ENCODE measurements at regions not wholly inside any gene's neighbourhood (a gene's known extent, or its start where the extent isn't known, plus 50 kb on each side); places are given as distances from the start of the nearest gene placed in this dataset.

- TF ChIP-seq HOMEZ (CRISPR knock-in tag; IDR thresholded peaks at IDR 0.05; ENCODE audit: low read depth) (no peak), KMT2A (CRISPR knock-in tag; IDR thresholded peaks at IDR 0.05) (no peak), ZSCAN22 (CRISPR knock-in tag; IDR thresholded peaks at IDR 0.05) (no peak)
Measured at GRCh38 chr18:22114526-22115321, 54.7 kb upstream of the GATA6 start (continued).

DNA sequence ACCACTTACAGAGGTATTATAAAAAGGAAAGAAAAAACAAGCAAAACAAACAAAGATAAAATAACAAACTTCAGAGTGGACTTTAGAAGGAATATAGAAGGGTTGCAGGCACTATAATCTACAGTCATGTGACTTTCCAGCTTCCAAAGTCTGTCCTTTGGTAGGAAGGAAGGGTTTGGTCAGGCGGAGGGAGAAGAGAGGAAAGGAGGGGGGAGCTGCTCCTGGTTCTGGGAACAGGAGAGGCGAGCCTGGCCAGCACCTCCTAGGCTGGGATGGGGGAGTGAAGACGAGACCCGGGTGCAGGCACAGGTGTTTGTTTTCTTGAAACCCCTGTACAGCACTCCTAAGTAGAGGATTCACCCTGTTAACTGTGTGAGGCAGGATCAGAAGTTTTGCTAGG is 53.8 kb upstream of the GATA6 start:
- no TSS peak for BruUV-seq (replicated peaks)
- TF ChIP-seq ZNF550 (CRISPR knock-in tag; IDR thresholded peaks at IDR 0.05; ENCODE audit: borderline replicate concordance) (no peak), SRSF1 (optimal IDR thresholded peaks at IDR 0.05; ENCODE audit: low read depth, low read length) (no peak), EHMT2 (IDR thresholded peaks at IDR 0.05; ENCODE audit: borderline replicate concordance, low read depth, low read length) (no peak), ZFP1 (CRISPR knock-in tag; IDR thresholded peaks at IDR 0.05) (no peak), BHLHE40 (IDR thresholded peaks at IDR 0.05; ENCODE audit: low read length) (no peak), ZNF615 (CRISPR knock-in tag; IDR thresholded peaks at IDR 0.05; ENCODE audit: borderline replicate concordance) (no peak), GFI1 (CRISPR knock-in tag; IDR thresholded peaks at IDR 0.05; ENCODE audit: borderline replicate concordance) (no peak), ZNF282 (IDR thresholded peaks at IDR 0.05; ENCODE audit: partially characterized antibody) (no peak)
- TF ChIP-seq, protein P1, sequence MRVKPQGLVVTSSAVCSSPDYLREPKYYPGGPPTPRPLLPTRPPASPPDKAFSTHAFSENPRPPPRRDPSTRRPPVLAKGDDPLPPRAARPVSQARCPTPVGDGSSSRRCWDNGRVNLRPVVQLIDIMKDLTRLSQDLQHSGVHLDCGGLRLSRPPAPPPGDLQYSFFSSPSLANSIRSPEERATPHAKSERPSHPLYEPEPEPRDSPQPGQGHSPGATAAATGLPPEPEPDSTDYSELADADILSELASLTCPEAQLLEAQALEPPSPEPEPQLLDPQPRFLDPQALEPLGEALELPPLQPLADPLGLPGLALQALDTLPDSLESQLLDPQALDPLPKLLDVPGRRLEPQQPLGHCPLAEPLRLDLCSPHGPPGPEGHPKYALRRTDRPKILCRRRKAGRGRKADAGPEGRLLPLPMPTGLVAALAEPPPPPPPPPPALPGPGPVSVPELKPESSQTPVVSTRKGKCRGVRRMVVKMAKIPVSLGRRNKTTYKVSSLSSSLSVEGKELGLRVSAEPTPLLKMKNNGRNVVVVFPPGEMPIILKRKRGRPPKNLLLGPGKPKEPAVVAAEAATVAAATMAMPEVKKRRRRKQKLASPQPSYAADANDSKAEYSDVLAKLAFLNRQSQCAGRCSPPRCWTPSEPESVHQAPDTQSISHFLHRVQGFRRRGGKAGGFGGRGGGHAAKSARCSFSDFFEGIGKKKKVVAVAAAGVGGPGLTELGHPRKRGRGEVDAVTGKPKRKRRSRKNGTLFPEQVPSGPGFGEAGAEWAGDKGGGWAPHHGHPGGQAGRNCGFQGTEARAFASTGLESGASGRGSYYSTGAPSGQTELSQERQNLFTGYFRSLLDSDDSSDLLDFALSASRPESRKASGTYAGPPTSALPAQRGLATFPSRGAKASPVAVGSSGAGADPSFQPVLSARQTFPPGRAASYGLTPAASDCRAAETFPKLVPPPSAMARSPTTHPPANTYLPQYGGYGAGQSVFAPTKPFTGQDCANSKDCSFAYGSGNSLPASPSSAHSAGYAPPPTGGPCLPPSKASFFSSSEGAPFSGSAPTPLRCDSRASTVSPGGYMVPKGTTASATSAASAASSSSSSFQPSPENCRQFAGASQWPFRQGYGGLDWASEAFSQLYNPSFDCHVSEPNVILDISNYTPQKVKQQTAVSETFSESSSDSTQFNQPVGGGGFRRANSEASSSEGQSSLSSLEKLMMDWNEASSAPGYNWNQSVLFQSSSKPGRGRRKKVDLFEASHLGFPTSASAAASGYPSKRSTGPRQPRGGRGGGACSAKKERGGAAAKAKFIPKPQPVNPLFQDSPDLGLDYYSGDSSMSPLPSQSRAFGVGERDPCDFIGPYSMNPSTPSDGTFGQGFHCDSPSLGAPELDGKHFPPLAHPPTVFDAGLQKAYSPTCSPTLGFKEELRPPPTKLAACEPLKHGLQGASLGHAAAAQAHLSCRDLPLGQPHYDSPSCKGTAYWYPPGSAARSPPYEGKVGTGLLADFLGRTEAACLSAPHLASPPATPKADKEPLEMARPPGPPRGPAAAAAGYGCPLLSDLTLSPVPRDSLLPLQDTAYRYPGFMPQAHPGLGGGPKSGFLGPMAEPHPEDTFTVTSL (CRISPR knock-in tag; IDR thresholded peaks at IDR 0.05; ENCODE audit: borderline replicate concordance) = no peak
- H3K79me2 ChIP-seq (ENCODE audit: insufficient read depth, low read length) = no peaks in the 10 kb centered on the region
- H3K9me3 ChIP-seq (ENCODE audit: low read length) = no peaks in the 10 kb centered on the region
- H3K4me3 ChIP-seq (replicated peaks in 1 of 3; ENCODE audit: insufficient read depth in 1 of 3, low read depth in 2 of 3, low read length in 3 of 3) = no peak overlapping the region
- no peak overlapping the region for H3K27ac ChIP-seq (ENCODE audit: extremely low read length, insufficient read depth, low read length)
- intact Hi-C loops (cut with micrococcal nuclease; ENCODE audit: unreplicated experiment) = loop anchor here (10.0 kb wide), 2 partner anchors 109 to 201 kb away; no protein-coding TSS in a partner anchor
- FAIRE-seq = no peak
- in situ Hi-C loops (cut with HindIII; ENCODE audit: extremely low pct_ligation_motif_present, low pct_unique_long_range_greater_than_20kb) = no loop called here
- 0% methylated on average over 3 of the region's 4 CpGs for WGBS (ENCODE audit: low lambda C conversion rate)
- CTCF ChIA-PET (ENCODE audit: low intra/inter-chr PET ratio, low total read pairs) = no interaction called here
- peaks cover 0 to 5% of the 10 kb centered on the region in 2 experiments; a peak in 1 of 5 replicates for H3K27me3 ChIP-seq (ENCODE audit: control insufficient read depth in 1 of 2, insufficient read depth in 2 of 2, low read length in 2 of 2)
- POLR2A ChIA-PET = interaction anchor here (0.7 kb wide), 1 partner anchor 8 kb away, joined by 4 read pairs; no protein-coding TSS in a partner anchor
- no peak overlapping the region for H3K9ac ChIP-seq (ENCODE audit: insufficient read depth, low read depth, low read length)
- H2AFZ ChIP-seq (ENCODE audit: low read length) = no peak overlapping the region
- no peaks in the 10 kb centered on the region for H3K36me3 ChIP-seq (replicated peaks in 1 of 2; ENCODE audit: control insufficient read depth in 1 of 2, insufficient read depth in 2 of 2, low read length in 2 of 2)
- peak; percentile 12 for DNase-seq (ENCODE audit: low spot score)
- H4K20me1 ChIP-seq (ENCODE audit: insufficient read depth, low read length) = no peaks in the 10 kb centered on the region
- peaks cover 33% of the 10 kb centered on the region for H3K4me1 ChIP-seq (ENCODE audit: insufficient read depth, low read length)
- H3K4me2 ChIP-seq (ENCODE audit: low read depth, low read length) = peak overlapping the region; percentile 61
- ATAC-seq = peak; percentile 69
